NCI-H226 (cell line): ENCODE measurements at regions not wholly inside any gene's neighbourhood (a gene's known extent, or its start where the extent isn't known, plus 50 kb on each side); places are given as distances from the start of the nearest gene placed in this dataset.
"Not testable (repeated sequence)": the region's sequence is repeated elsewhere in the genome, so short reads cannot be mapped to it uniquely, and the experiment has no call there.

Experiments
- DNase-seq: peaks from one replicate; pipeline ENCODE4 v3.0.0-alpha.2; 2015

GRCh38 chr16:35523991-35524390 lies 2064.6 kb downstream of the TP53TG3F start:
- DNase-seq, result no peak

- no peak for DNase-seq
Observed at GRCh38 chr16:35525979-35526590, 2066.7 kb downstream of the TP53TG3F start.

- DNase-seq, result no peak
Observed at GRCh38 chr16:35532576-35532975, 2073.2 kb downstream of the TP53TG3F start.

- no peak for DNase-seq
Observed at GRCh38 chr16:35533683-35534082, 2074.3 kb downstream of the TP53TG3F start.

GRCh38 chr16:35543486-35543885 lies 2084.1 kb downstream of the TP53TG3F start:
- DNase-seq, result no peak

- DNase-seq, result no peak
Observed at GRCh38 chr16:35552763-35553162, 2093.4 kb downstream of the TP53TG3F start.

GRCh38 chr16:35557731-35558130 lies 2098.3 kb downstream of the TP53TG3F start:
- no peak for DNase-seq

- DNase-seq, result no peak
Observed at GRCh38 chr16:35559911-35560636, 2100.7 kb downstream of the TP53TG3F start.

- no peak for DNase-seq
Observed at GRCh38 chr16:35560637-35560984, 2101.2 kb downstream of the TP53TG3F start.

GRCh38 chr16:35561346-35561745 lies 2101.9 kb downstream of the TP53TG3F start:
- no peak for DNase-seq

- DNase-seq, result no peak
Observed at GRCh38 chr16:35562471-35562870, 2103.1 kb downstream of the TP53TG3F start.

- DNase-seq, result no peak
Observed at GRCh38 chr16:35562919-35563318, 2103.5 kb downstream of the TP53TG3F start.

GRCh38 chr16:35564148-35564547 lies 2104.7 kb downstream of the TP53TG3F start:
- DNase-seq, result no peak

GRCh38 chr16:35564889-35565288 lies 2105.5 kb downstream of the TP53TG3F start:
- no peak for DNase-seq

GRCh38 chr16:35565626-35566025 lies 2106.2 kb downstream of the TP53TG3F start:
- no peak for DNase-seq

GRCh38 chr16:35569413-35569812 lies 2110.0 kb downstream of the TP53TG3F start:
- DNase-seq, result no peak

- DNase-seq, result no peak
Observed at GRCh38 chr16:35570946-35571345, 2111.5 kb downstream of the TP53TG3F start.

GRCh38 chr16:35572186-35572585 lies 2112.8 kb downstream of the TP53TG3F start:
- DNase-seq, result no peak

- DNase-seq, result no peak
Observed at GRCh38 chr16:35573407-35573806, 2114.0 kb downstream of the TP53TG3F start.

GRCh38 chr16:35574011-35574410 lies 2114.6 kb downstream of the TP53TG3F start:
- DNase-seq, result no peak

- DNase-seq, result no peak
Observed at GRCh38 chr16:35574454-35575431, 2115.3 kb downstream of the TP53TG3F start.

- no peak for DNase-seq
Observed at GRCh38 chr16:35575432-35575821, 2116.0 kb downstream of the TP53TG3F start.

GRCh38 chr16:35585411-35585810 lies 2126.0 kb downstream of the TP53TG3F start:
- no peak for DNase-seq

- not testable (repeated sequence) for DNase-seq
Observed at GRCh38 chr16:35590913-35591312, 2131.5 kb downstream of the TP53TG3F start.
